ENCODE measurements at regions not wholly inside any gene's neighbourhood (a gene's known extent, or its start where the extent isn't known, plus 50 kb on each side); places are given as distances from the start of the nearest gene placed in this dataset.
"Not testable (repeated sequence)": the region's sequence is repeated elsewhere in the genome, so short reads cannot be mapped to it uniquely, and the experiment has no call there.

DNA sequence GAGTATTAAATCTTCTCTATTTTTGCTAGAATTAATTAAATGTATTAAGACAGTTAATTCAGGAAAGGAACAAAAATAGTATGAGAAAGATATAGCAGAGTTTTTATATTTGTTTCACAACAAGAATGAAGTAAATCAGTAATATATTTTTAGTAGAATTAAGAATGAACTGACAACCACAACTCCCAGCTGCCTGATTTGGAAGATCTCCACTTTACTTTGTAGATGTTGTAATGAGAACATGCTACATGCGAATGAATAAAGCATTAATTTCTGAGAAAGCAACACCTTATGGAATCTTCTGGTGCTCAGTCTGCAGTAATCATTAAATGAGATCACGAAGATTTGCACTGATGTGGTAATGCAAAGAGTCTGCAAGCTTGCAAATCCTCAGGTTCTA lies 695.6 kb upstream of the PCDH7 start:
- peak in 2 of 4 donors; percentile 41 to 59 for DNase-seq
- TF ChIP-seq, protein P1, sequence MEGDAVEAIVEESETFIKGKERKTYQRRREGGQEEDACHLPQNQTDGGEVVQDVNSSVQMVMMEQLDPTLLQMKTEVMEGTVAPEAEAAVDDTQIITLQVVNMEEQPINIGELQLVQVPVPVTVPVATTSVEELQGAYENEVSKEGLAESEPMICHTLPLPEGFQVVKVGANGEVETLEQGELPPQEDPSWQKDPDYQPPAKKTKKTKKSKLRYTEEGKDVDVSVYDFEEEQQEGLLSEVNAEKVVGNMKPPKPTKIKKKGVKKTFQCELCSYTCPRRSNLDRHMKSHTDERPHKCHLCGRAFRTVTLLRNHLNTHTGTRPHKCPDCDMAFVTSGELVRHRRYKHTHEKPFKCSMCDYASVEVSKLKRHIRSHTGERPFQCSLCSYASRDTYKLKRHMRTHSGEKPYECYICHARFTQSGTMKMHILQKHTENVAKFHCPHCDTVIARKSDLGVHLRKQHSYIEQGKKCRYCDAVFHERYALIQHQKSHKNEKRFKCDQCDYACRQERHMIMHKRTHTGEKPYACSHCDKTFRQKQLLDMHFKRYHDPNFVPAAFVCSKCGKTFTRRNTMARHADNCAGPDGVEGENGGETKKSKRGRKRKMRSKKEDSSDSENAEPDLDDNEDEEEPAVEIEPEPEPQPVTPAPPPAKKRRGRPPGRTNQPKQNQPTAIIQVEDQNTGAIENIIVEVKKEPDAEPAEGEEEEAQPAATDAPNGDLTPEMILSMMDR (IDR thresholded peaks at IDR 0.05), result no peak
- Histone ChIP-seq H3K4me3 (no peak overlapping the region), H3K4me1 (no peaks in the 10 kb centered on the region), H3K9me3 (peaks cover 0 to 4% of the 10 kb centered on the region in 2 donors), H3K27ac (no peak overlapping the region), H3K27me3 (no peaks in the 10 kb centered on the region), H3K36me3 (no peaks in the 10 kb centered on the region)
- no peak for ATAC-seq
- intact Hi-C loops (cut with DNase I), result no loop called here

DNA sequence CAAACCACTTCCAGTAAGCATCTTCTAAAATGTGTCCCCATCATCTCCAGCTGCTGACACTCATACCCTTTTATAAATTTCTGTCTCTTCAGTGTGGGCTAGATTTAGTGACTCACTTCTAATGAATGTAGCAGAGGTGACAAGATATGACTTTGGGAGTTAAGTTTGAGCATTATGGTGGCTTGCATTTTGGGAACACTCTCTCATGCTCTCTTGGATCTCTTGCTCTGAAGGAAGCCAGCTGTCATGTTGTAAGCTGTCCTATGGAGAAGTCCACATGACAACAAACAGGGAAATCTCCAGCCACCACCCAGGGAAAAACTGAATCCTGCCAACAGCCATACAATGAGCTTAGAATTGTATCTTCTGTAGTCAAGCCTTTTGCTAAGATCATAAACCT lies 691.3 kb upstream of the PCDH7 start:
- ATAC-seq, result no peak
- Histone ChIP-seq H3K36me3 (no peaks in the 10 kb centered on the region), H3K27ac (no peak overlapping the region), H3K4me1 (no peaks in the 10 kb centered on the region), H3K4me3 (no peak overlapping the region), H3K27me3 (no peaks in the 10 kb centered on the region), H3K9me3 (no peaks in the 10 kb centered on the region)
- TF ChIP-seq, protein P1 (IDR thresholded peaks at IDR 0.05), result no peak
- intact Hi-C loops (cut with DNase I), result no loop called here
- peak in 2 of 4 donors; percentile 43 to 79 for DNase-seq

DNA sequence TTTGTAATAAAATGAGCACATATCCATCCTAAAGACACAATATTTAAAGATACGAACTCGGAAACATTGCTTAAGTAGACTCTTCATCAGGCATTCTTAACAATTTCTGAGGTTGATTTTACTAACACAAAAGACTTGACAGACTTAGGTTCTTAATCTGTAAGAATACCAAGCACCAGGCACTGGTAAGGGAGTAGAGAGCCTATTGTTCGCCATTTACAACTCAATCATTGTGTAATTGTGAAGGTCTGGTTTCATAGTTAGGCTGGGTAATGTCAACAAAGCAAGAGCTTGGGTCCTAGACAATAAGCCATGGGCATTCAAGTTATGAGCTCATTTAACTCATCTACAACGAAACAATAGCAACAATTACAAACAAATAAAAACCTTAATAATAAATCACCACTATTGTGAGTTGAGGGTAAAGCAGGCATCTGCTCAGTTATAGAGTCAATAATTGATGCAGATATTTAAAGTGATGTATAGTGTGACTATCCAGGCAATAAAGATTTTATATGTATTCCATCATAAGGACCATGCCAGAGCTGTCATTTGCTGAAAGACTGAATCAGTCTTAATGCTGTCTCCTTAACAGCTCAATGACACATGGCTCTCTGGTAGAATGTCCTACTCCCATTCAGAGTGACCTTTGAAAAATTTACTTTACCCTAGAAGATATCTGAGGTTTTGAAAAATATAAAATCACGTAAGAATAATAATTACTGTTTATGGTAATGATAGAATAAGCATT lies 664.0 kb upstream of the PCDH7 start:
- no peak for ATAC-seq
- no peak for DNase-seq
- Histone ChIP-seq H3K36me3 (no peaks in the 10 kb centered on the region), H3K27me3 (no peaks in the 10 kb centered on the region), H3K4me3 (no peak overlapping the region), H3K9me3 (no peaks in the 10 kb centered on the region), H3K4me1 (no peaks in the 10 kb centered on the region), H3K27ac (no peak overlapping the region)
- TF ChIP-seq, protein P1 (IDR thresholded peaks at IDR 0.05), result no peak
- intact Hi-C loops (cut with DNase I), result no loop called here

DNA sequence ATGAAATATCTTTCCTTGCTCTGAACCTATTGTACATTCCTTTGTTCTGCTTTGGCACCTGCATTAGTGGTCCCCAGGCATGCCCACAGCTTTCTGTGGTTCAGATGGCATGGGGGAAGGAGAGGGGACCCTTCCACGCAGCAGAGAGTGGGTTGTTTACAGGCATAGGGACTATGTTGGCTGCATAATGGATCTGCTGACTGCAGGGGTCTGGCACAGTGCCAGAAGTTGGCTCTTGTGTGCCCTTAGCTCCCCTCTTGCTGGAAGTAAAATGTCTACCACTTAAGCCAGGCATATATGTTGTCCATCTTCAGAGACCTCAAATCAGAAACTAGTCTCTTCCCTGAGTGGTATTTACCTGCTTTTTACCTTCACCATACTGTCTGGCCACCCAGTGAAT lies 651.9 kb upstream of the PCDH7 start:
- Histone ChIP-seq H3K4me3 (no peak overlapping the region), H3K27ac (no peak overlapping the region), H3K4me1 (no peaks in the 10 kb centered on the region), H3K36me3 (no peaks in the 10 kb centered on the region), H3K27me3 (no peaks in the 10 kb centered on the region), H3K9me3 (no peaks in the 10 kb centered on the region)
- TF ChIP-seq, protein P1 (IDR thresholded peaks at IDR 0.05), result no peak
- no peak for ATAC-seq
- no peak for DNase-seq
- intact Hi-C loops (cut with DNase I), result no loop called here

DNA sequence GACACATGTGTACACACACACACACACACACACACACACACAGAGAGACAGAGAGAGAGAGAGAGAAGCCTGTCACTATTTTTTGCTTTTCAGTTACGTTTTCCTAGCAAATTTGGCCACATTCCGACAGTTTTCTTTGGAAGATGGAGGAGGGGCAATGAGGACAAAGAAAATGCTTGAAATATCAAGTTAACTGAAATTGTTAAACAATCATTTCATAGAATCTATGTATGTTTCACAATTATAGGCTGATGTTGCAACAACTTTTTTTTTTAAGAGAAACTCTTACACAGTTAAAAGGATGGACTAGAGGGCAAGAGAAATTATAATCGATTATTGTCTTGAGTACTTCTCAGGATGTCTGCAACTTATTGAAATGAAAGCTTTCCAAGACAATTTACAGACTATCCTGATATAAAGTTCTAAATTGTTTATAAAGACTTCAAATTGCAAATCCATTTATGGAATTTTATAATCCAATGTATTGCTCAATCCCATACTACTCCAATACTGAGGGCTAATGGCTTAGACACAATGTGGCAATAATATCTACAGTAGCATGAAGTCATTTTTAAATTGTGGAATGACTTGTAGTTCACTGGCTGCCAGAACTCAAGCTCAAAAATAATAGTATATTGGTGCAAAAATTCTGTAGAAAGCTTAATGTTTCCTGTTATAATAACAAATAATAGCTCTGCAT lies 647.0 kb upstream of the PCDH7 start:
- Histone ChIP-seq H3K36me3 (no peaks in the 10 kb centered on the region), H3K27me3 (no peaks in the 10 kb centered on the region), H3K4me3 (no peak overlapping the region), H3K27ac (no peak overlapping the region), H3K4me1 (no peaks in the 10 kb centered on the region), H3K9me3 (peaks cover 0 to 3% of the 10 kb centered on the region in 2 donors)
- intact Hi-C loops (cut with DNase I), result no loop called here
- ATAC-seq (no peak), DNase-seq (peak in 2 of 4 donors; percentile 54 to 58)
- TF ChIP-seq, protein P1 (IDR thresholded peaks at IDR 0.05), result no peak

DNA sequence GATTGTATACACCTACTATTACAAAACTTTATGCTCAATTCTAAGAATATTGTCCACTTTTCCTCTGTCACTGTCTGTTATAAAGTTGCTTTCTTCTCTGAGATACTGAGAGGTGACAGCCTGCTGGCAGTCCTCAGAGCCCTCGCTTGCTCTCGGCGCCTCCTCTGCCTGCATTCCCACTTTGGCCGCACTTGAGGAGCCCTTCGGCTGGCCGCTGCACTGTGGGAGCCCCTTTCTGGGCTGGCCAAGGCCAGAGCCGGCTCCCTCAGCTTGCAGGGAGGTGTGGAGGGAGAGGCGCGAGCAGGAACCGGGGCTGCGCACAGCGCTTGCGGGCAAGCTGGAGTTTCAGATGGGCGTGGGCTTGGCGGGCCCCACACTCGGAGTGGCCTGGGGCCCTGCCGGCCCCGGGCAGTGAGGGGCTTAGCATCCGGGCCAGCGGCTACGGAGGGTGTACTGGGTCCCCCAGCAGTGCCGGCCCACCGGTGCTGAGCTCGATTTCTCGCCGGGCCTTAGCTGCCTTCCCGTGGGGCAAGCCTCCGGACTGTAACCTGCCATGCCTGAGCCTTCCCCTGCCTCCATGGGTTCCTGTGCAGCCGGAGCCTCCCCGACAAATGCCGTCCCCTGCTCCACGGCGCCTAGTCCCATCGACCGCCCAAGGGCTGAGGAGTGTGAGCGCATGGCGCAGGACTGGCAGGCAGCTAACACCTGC lies 627.6 kb upstream of the PCDH7 start:
- H3K9me3 ChIP-seq; H3K4me1 ChIP-seq; H3K4me3 ChIP-seq; ATAC-seq; H3K27ac ChIP-seq; H3K27me3 ChIP-seq; intact Hi-C loops (cut with DNase I); H3K36me3 ChIP-seq: not testable (repeated sequence)
- peak in 1 of 4 donors; percentile 61 for DNase-seq
